ENCODE measurements at regions not wholly inside any gene's neighbourhood (a gene's known extent, or its start where the extent isn't known, plus 50 kb on each side); places are given as distances from the start of the nearest gene placed in this dataset.

- DNase-seq (ENCODE audit: low read depth in 2 of 2) = no peak
Observed at GRCh38 chr10:130741901-130742855, 569.3 kb downstream of the TCERG1L start.

GRCh38 chr10:130742941-130743675 lies 568.4 kb downstream of the TCERG1L start:
- DNase-seq (ENCODE audit: low read depth in 2 of 2) = no peak

GRCh38 chr10:130743751-130744271 lies 567.7 kb downstream of the TCERG1L start:
- DNase-seq (ENCODE audit: low read depth in 2 of 2) = no peak

GRCh38 chr10:130744631-130745030 lies 566.9 kb downstream of the TCERG1L start:
- no peak for DNase-seq (ENCODE audit: low read depth in 2 of 2)

DNA sequence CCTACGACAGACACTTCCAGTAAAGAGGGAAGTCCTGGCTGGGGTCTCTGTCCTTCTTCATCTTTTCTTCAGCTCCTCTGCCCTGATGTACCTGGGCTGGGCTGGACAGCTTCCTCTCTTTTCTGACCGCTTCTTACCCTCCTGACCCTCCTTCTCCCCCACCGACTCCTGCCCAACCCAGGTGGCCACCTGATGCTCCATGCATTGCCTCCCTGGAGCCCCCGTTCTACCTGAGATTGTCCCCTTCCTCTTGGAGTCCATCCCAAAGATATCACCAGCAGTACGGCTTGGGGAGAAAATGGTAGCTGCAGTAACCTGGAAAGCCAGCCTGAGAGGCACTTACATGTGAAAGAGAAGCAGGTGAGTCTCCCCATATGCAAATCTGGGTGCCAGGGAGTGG lies 566.3 kb downstream of the TCERG1L start:
- no peak for DNase-seq (ENCODE audit: low read depth in 2 of 2)

DNA sequence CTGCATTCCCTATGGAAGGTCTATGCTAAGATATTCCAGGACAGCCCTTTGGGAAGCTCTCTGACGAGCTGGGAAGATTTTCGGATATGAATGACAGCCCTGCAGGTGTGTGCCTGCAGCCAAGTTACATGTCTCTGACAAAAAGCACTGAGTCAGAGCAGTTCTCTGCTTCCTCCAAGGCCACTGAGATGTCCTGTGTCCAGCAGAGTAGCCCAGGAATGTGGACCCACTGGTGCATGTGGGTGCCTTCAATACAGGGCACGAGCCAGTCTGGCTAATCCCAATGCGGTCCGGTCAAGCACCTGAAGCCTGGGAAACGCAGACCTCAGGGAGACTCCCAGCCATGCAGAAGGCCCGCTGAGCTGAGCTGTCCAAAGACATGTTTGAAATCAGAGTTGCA lies 565.7 kb downstream of the TCERG1L start:
- no peak for DNase-seq (ENCODE audit: low read depth in 2 of 2)

- DNase-seq (ENCODE audit: low read depth in 2 of 2) = no peak
Observed at GRCh38 chr10:130746311-130746710, 565.2 kb downstream of the TCERG1L start.

DNA sequence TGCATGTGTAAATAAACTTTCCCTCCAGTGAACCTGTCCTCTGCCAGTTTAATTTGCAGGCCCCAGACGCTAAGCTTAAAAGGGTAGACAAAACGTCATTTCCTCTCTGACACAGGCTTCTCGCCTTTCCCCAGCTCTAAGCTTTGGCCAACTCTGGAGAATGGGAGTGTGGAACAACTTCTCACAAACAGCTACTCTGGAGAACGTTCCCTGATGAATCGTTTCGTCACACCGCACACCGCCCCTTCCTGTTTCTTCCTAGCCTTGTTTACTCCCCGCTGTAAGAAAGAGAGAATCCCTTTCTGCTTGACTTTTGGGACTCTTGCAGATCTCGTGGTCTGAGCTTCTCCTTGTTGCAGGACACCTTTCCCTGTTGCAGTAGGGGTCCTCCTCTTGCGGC lies 564.2 kb downstream of the TCERG1L start:
- no peak for DNase-seq (ENCODE audit: low read depth in 2 of 2)

GRCh38 chr10:130747946-130748345 lies 563.6 kb downstream of the TCERG1L start:
- DNase-seq (ENCODE audit: low read depth in 2 of 2) = no peak

DNA sequence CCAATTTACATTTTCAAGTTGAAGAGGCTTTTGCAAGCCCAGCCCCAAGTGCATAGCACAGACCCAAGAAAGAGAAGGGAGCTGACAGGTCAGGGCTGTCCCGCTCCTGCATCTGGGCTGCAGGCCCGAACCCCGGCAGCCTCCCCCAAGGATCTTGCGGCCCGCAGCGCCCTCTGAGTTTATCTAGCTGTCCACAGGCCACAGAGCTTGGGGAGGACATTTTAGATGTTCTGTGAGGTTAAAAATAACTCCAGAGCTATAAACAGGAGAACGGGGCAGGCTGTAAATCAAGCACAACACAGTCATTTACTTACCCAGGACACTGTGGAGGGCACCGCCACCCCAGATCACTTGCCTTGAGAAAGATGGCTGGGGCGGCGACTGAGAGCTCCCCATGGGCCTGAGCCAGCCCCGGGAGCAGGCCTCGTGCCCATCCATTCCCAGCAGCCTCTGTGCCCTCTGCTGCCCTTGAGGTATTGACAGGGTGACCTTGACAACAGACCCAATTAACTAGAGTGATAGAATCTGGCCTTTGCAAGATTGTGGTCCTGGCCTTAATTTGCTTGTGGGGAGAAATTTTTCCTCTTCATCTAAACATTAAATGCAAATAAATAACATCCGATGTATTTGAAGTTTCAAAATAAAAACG lies 563.0 kb downstream of the TCERG1L start:
- DNase-seq (ENCODE audit: low read depth in 2 of 2) = no peak

DNA sequence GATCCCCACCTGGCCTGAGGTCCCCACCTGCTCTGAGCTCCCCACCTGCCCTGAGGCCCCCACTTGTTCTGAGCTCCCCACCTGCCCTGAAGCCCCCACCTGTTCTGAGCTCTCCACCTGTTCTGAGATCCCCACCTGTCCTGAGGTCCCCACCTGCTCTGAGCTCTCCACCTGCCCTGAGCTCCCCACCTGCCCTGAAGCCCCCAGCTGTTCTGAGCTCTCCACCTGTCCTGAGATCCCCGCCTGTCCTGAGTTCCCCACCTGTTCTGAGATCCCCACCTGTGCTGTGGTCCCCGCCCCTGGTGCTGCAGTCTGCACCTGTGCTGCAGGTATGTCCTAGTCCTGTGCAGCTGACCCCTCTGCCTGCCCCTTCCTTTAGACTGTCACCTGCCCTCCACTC lies 561.6 kb downstream of the TCERG1L start:
- DNase-seq (ENCODE audit: low read depth in 2 of 2) = no peak

- DNase-seq (ENCODE audit: low read depth in 2 of 2) = no peak
Observed at GRCh38 chr10:130750441-130750840, 561.1 kb downstream of the TCERG1L start.

- no peak for DNase-seq (ENCODE audit: low read depth in 2 of 2)
Observed at GRCh38 chr10:130751106-130751840, 560.2 kb downstream of the TCERG1L start.

- DNase-seq (ENCODE audit: low read depth in 2 of 2) = no peak
Observed at GRCh38 chr10:130751851-130752250, 559.7 kb downstream of the TCERG1L start.

GRCh38 chr10:130756651-130757050 lies 554.9 kb downstream of the TCERG1L start:
- DNase-seq (ENCODE audit: low read depth in 2 of 2) = no peak

DNA sequence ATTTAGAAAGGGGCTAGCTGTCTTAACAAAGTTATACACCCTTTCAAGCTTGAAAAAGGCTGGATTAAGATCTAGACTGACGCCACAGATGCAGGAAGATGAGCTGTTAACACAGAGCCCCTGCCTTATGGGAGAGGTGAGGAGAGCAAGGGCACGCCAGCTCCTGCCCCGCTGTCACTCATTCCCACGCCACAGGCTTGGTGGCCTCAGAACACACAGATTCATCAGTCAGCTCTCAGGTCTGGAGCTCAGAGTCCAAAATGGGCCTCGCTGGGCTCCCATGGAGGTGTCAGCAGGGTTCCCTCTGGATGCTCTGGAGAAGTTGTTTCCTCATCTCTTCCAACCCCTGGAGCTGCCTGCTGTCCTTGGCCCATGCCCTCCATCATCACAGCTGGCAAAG lies 554.2 kb downstream of the TCERG1L start:
- DNase-seq (ENCODE audit: low read depth in 2 of 2) = no peak

GRCh38 chr10:130757821-130758489 lies 553.6 kb downstream of the TCERG1L start:
- no peak for DNase-seq (ENCODE audit: low read depth in 2 of 2)

GRCh38 chr10:130758529-130758928 lies 553.0 kb downstream of the TCERG1L start:
- no peak for DNase-seq (ENCODE audit: low read depth in 2 of 2)

DNA sequence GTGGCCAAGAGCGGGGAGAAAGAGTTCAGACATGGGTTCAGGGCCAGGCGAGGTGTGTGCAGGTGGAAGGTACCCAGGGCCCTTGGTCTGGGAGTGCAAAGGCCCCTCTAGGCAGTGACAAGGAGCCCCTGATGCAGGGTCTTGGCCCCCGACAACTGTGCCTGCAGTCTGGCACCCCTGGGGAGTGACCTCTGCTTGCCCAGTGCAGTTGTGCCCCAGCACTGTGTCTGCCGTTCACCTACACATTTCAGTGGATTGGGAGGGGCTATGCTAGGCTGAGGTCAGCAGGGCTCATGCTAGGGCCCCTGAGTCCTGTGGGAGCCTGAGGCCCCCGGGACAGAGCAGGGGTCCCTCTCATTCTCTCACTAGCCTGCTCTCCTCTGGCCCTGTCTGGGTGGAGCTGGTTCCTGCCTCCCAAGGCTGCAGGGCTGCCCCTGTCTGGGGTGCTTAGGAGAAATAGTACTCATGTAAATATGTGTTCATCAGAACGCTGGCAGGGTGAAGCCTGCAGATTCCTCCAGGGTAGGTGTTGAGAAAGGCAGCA lies 550.4 kb downstream of the TCERG1L start:
- no peak for DNase-seq (ENCODE audit: low read depth in 2 of 2)

GRCh38 chr10:130761788-130762301 lies 549.7 kb downstream of the TCERG1L start:
- no peak for DNase-seq (ENCODE audit: low read depth in 2 of 2)
